K562 (cell line): ENCODE measurements at regions not wholly inside any gene's neighbourhood (a gene's known extent, or its start where the extent isn't known, plus 50 kb on each side); places are given as distances from the start of the nearest gene placed in this dataset.

Source experiments
- ATAC-seq: fragments of 200-7000 bp; cut with Tn5 transposase; 3 replicates; pipeline ENCODE4 v1.9.1; 2020; ENCODE audit warnings: moderate library complexity
- BruUV-seq: library from RNA; stranded (reverse); fragments of 400-500 nt; replicated peaks from 2 replicates; lab custom pipeline; 2021; lab: Mats Ljungman, UMichigan
- CTCF ChIA-PET: fragments of 300-600 bp; formaldehyde crosslinking; extraction: SDS; loops from one replicate; lab custom pipeline; 2021; ENCODE audit warnings: low intra/inter-chr PET ratio; lab: Yijun Ruan, JAX
- POLR2A ChIA-PET: fragments of 300-600, 350-650 bp; sonication (Branson Sonifier 250); formaldehyde crosslinking; extraction: SDS; loops from one replicate; lab custom pipeline; 2021; ENCODE audit warnings: antibody characterized with exemption, inconsistent platforms; lab: Yijun Ruan, JAX
- DNase-seq, 4 experiments: peaks; one replicate each; pipeline versions ENCODE4 v3.0.0 to v3.0.0-alpha.2; 2011 to 2018; ENCODE audit warnings: low spot score in 3 of 4, mixed read lengths in 3 of 4; ENCODE audit errors: extremely low read depth in 1 of 4
- FAIRE-seq: peaks from 2 replicates; lab custom pipeline; 2011; peaks lifted over from hg19 to GRCh38; lab: Jason Lieb, UNC
- H2AFZ ChIP-seq: 2 replicates; pipeline ENCODE4 v1.6.0; 2011; ENCODE audit warnings: low read depth, low read length, control low read depth, inconsistent platforms
- H3K27ac ChIP-seq: fragments of 200-600 bp; 3 replicates; pipeline ENCODE4 v1.8.0; 2011; ENCODE audit warnings: low read depth, mild to moderate bottlenecking, control low read depth, inconsistent platforms, low read length, moderate library complexity, mixed read lengths; ENCODE audit errors: extremely low read depth
- H3K27me3 ChIP-seq, 2 experiments: fragments of 300-600 bp in 1 of 2; 2 replicates in 1 of 2; 3 replicates in 1 of 2; pipeline versions ENCODE4 v1.6.0 to v1.8.0; 2011; ENCODE audit warnings: inconsistent platforms in 2 of 2, low read length in 2 of 2, mild to moderate bottlenecking in 1 of 2, mixed read lengths in 1 of 2, moderate library complexity in 1 of 2; ENCODE audit not compliant: control insufficient read depth in 2 of 2, insufficient read depth in 2 of 2
- H3K36me3 ChIP-seq: fragments of 300-600 bp; 3 replicates; pipeline ENCODE4 v1.8.0; 2011; ENCODE audit warnings: mild to moderate bottlenecking, low read length, inconsistent platforms; ENCODE audit not compliant: control insufficient read depth, insufficient read depth
- H3K4me1 ChIP-seq, 2 experiments: fragments of 200-600 bp in 1 of 2; replicated peaks in 1 of 2; 2 replicates in 1 of 2; 3 replicates in 1 of 2; pipeline versions ENCODE4 v1.5.1 to v1.8.0; 2011; ENCODE audit warnings: inconsistent platforms in 2 of 2, low read length in 2 of 2, mild to moderate bottlenecking in 1 of 2, mixed read lengths in 1 of 2, moderate library complexity in 1 of 2; ENCODE audit not compliant: control insufficient read depth in 2 of 2, insufficient read depth in 2 of 2
- H3K4me2 ChIP-seq: 2 replicates; pipeline ENCODE4 v1.6.1; 2011; ENCODE audit warnings: low read length, control low read depth, inconsistent platforms, mixed read lengths; ENCODE audit not compliant: insufficient read depth
- H3K4me3 ChIP-seq: fragments of 200-600 bp; sonication (generic), shearing (Covaris generic); 2 replicates; pipeline ENCODE4 v1.5.1; 2016; ENCODE audit warnings: control low read depth, inconsistent platforms
- H3K79me2 ChIP-seq: fragments of 200-600 bp; 3 replicates; pipeline ENCODE4 v1.8.0; 2011; ENCODE audit warnings: low read length, inconsistent platforms; ENCODE audit not compliant: control insufficient read depth, insufficient read depth
- H3K9ac ChIP-seq, 2 experiments: 2 replicates each; pipeline versions ENCODE4 v1.6.0 to v1.6.1; 2011; ENCODE audit warnings: low read depth in 2 of 2, low read length in 2 of 2, control low read depth in 1 of 2, inconsistent platforms in 1 of 2, mild to moderate bottlenecking in 1 of 2, mixed read lengths in 1 of 2; ENCODE audit not compliant: insufficient read depth in 1 of 2
- H3K9me1 ChIP-seq: one replicate; pipeline ENCODE4 v1.6.0; 2011; ENCODE audit warnings: inconsistent platforms, mild to moderate bottlenecking, low read length, moderate library complexity; ENCODE audit not compliant: control insufficient read depth, insufficient read depth
- H3K9me3 ChIP-seq: replicated peaks from 2 replicates; pipeline ENCODE4 v1.5.1; 2011; ENCODE audit warnings: low read depth, low read length, inconsistent platforms; ENCODE audit not compliant: control insufficient read depth, insufficient read depth
- H4K20me1 ChIP-seq: replicated peaks from 2 replicates; pipeline ENCODE4 v1.6.1; 2011; ENCODE audit warnings: low read length, inconsistent platforms, mixed read lengths; ENCODE audit not compliant: control insufficient read depth, insufficient read depth
- ATF6 ChIP-seq: sonication (generic); formaldehyde crosslinking; IDR thresholded peaks from 2 replicates; pipeline ENCODE4 v1.4.0; 2020; ENCODE audit warnings: mild to moderate bottlenecking, missing genetic modification reagents
- FOXO4 ChIP-seq: fragments of 450-650 bp; formaldehyde crosslinking; IDR thresholded peaks from 2 replicates; pipeline ENCODE4 v1.4.0; 2020; ENCODE audit warnings: mild to moderate bottlenecking, moderate library complexity
- HEY1 ChIP-seq: fragments of 250-450 bp; sonication (Bioruptor Pico); IDR thresholded peaks from 2 replicates; pipeline ENCODE4 v1.5.0; 2020; ENCODE audit warnings: mild to moderate bottlenecking, moderate library complexity, borderline replicate concordance
- KLF16 ChIP-seq: IDR thresholded peaks from 2 replicates; pipeline ENCODE4 v1.6.1; 2016; ENCODE audit warnings: antibody characterized with exemption
- MYBL2 ChIP-seq, 2 experiments: fragments of 450-650 bp in 1 of 2; sonication (generic) in 1 of 2; formaldehyde crosslinking in 1 of 2; IDR thresholded peaks; 2 replicates each; pipeline versions ENCODE4 v1.6.1 to v1.8.1; 2017 to 2022; ENCODE audit warnings: borderline replicate concordance in 1 of 2, inconsistent platforms in 1 of 2, low read depth in 1 of 2, mild to moderate bottlenecking in 1 of 2, missing genetic modification reagents in 1 of 2, moderate library complexity in 1 of 2
- NR2F6 ChIP-seq: fragments of 450-650 bp; formaldehyde crosslinking; IDR thresholded peaks from 2 replicates; pipeline ENCODE4 v1.4.0; 2020; ENCODE audit warnings: mild to moderate bottlenecking
- RAD51 ChIP-seq: fragments of 450-650 bp; IDR thresholded peaks from 2 replicates; pipeline ENCODE4 v1.7.1; 2016; ENCODE audit warnings: low read depth, mild to moderate bottlenecking, borderline replicate concordance
- RCOR1 ChIP-seq, 2 experiments: IDR thresholded peaks; 2 replicates each; pipeline ENCODE4 v1.6.1; 2012; ENCODE audit warnings: low read depth in 2 of 2, low read length in 2 of 2, borderline replicate concordance in 1 of 2, improper control_type of control experiment in 1 of 2
- ZBTB34 ChIP-seq: fragments of 250-450 bp; sonication (Bioruptor Pico); IDR thresholded peaks from 2 replicates; pipeline ENCODE4 v1.8.0; 2021; ENCODE audit warnings: mild to moderate bottlenecking, moderate library complexity
- ZBTB9 ChIP-seq: fragments of 450-650 bp; formaldehyde crosslinking; IDR thresholded peaks from 2 replicates; pipeline ENCODE4 v1.4.0; 2020; ENCODE audit warnings: mild to moderate bottlenecking, moderate library complexity
- ZKSCAN3 ChIP-seq: fragments of 250-450 bp; sonication (Bioruptor Pico); IDR thresholded peaks from 2 replicates; pipeline ENCODE4 v1.4.0; 2020
- ZNF217 ChIP-seq: sonication (generic); formaldehyde crosslinking; IDR thresholded peaks from 2 replicates; pipeline ENCODE4 v1.8.0; 2022; ENCODE audit warnings: mild to moderate bottlenecking, missing genetic modification reagents
- ZNF57 ChIP-seq: fragments of 450-650 bp; formaldehyde crosslinking; IDR thresholded peaks from 2 replicates; pipeline ENCODE4 v1.4.0; 2020; ENCODE audit warnings: mild to moderate bottlenecking, moderate library complexity
- ZNF717 ChIP-seq: fragments of 250-450 bp; sonication (Bioruptor Pico); IDR thresholded peaks from 2 replicates; pipeline ENCODE4 v1.5.0; 2021
- ZNF76 ChIP-seq: fragments of 250-450 bp; sonication (Bioruptor Pico); IDR thresholded peaks from 2 replicates; pipeline ENCODE4 v1.4.0; 2020; ENCODE audit warnings: mild to moderate bottlenecking, moderate library complexity, borderline replicate concordance
- ZNF79 ChIP-seq: fragments of 250-450 bp; sonication (Bioruptor Pico); IDR thresholded peaks from 2 replicates; pipeline ENCODE4 v1.4.0; 2020; ENCODE audit warnings: low read depth, mild to moderate bottlenecking, moderate library complexity
- WGBS: fragments of 100-300 bp; shearing (Covaris generic); methylation state at CpG from one replicate; pipeline ENCODE4 v1.1.6; 2016; ENCODE audit warnings: low coverage, mixed read lengths; ENCODE audit not compliant: insufficient coverage; ENCODE audit errors: missing lambda C conversion rate; 5-methylcytosine and 5-hydroxymethylcytosine counted together
- in situ Hi-C: fragments of 300-500 bp; cut with MboI; formaldehyde crosslinking; loops from 4 replicates; pipeline ENCODE4 v1.15.0; 2018; ENCODE audit warnings: inconsistent platforms, mixed read lengths
- intact Hi-C: fragments of 100-400 bp; cut with micrococcal nuclease; formaldehyde crosslinking; loops from 2 replicates; pipeline ENCODE4 v1.14.2; 2022
- TF ChIP-seq, protein P1 (sequence below): sonication (generic); formaldehyde crosslinking; IDR thresholded peaks from 2 replicates; pipeline ENCODE4 v1.8.0; 2022; ENCODE audit warnings: missing genetic modification reagents, mild to moderate bottlenecking, borderline replicate concordance

- 4% methylated on average over 4 of the region's 4 CpGs for WGBS
- H2AFZ ChIP-seq: no peak overlapping the region
- ChIA-PET CTCF (no interaction called here), POLR2A (no interaction called here)
- H4K20me1 ChIP-seq: no peaks in the 10 kb centered on the region
- no peak overlapping the region for H3K9ac ChIP-seq
- H3K9me3 ChIP-seq: no peaks in the 10 kb centered on the region
- in situ Hi-C loops (no loop called here), intact Hi-C loops (no loop called here)
- no peaks in the 10 kb centered on the region for H3K27me3 ChIP-seq
- no TSS peak for BruUV-seq
- no peaks in the 10 kb centered on the region for H3K79me2 ChIP-seq
- H3K9me1 ChIP-seq: no peaks in the 10 kb centered on the region
- no peak overlapping the region for H3K4me2 ChIP-seq
- no peak for ATAC-seq
- H3K4me1 ChIP-seq: no peaks in the 10 kb centered on the region
- no peaks in the 10 kb centered on the region for H3K36me3 ChIP-seq
- DNase-seq: no peak
- H3K4me3 ChIP-seq: no peak overlapping the region
- no peak for TF ChIP-seq ZNF717 (CRISPR knock-in tag)
- TF ChIP-seq ZNF57: no peak
- no peak for TF ChIP-seq FOXO4
- no peak for TF ChIP-seq ZNF76 (CRISPR knock-in tag)
- no peak for TF ChIP-seq HEY1
- TF ChIP-seq ZBTB34: no peak
- TF ChIP-seq MYBL2 (IDR thresholded peaks at IDR 0.05; ENCODE audit: low read depth): no peak
- TF ChIP-seq MYBL2 (CRISPR knock-in tag; IDR thresholded peaks at IDR 0.05; ENCODE audit: borderline replicate concordance): no peak
- no peak for TF ChIP-seq RCOR1 (IDR thresholded peaks at IDR 0.05; ENCODE audit: borderline replicate concordance in 1 of 2, low read depth in 2 of 2, low read length in 2 of 2)
- TF ChIP-seq ZBTB9 (CRISPR knock-in tag): no peak
- TF ChIP-seq KLF16: no peak
- TF ChIP-seq ZKSCAN3: no peak
- no peak for TF ChIP-seq RAD51
- TF ChIP-seq, protein P1, sequence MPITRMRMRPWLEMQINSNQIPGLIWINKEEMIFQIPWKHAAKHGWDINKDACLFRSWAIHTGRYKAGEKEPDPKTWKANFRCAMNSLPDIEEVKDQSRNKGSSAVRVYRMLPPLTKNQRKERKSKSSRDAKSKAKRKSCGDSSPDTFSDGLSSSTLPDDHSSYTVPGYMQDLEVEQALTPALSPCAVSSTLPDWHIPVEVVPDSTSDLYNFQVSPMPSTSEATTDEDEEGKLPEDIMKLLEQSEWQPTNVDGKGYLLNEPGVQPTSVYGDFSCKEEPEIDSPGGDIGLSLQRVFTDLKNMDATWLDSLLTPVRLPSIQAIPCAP (CRISPR knock-in tag): no peak
- TF ChIP-seq ATF6: no peak
- no peak for TF ChIP-seq ZNF79 (CRISPR knock-in tag)
- TF ChIP-seq NR2F6 (CRISPR knock-in tag): no peak
- no peak for TF ChIP-seq ZNF217 (CRISPR knock-in tag)
- TF ChIP-seq, all 486 proteins: peak for 0
- no peak for FAIRE-seq
- H3K27ac ChIP-seq: no peak overlapping the region
These were observed 205.0 kb upstream of the TECRL start for GRCh38 chr4:64614276-64614675.
